ENCODE measurements at regions not wholly inside any gene's neighbourhood (a gene's known extent, or its start where the extent isn't known, plus 50 kb on each side); places are given as distances from the start of the nearest gene placed in this dataset.

DNA sequence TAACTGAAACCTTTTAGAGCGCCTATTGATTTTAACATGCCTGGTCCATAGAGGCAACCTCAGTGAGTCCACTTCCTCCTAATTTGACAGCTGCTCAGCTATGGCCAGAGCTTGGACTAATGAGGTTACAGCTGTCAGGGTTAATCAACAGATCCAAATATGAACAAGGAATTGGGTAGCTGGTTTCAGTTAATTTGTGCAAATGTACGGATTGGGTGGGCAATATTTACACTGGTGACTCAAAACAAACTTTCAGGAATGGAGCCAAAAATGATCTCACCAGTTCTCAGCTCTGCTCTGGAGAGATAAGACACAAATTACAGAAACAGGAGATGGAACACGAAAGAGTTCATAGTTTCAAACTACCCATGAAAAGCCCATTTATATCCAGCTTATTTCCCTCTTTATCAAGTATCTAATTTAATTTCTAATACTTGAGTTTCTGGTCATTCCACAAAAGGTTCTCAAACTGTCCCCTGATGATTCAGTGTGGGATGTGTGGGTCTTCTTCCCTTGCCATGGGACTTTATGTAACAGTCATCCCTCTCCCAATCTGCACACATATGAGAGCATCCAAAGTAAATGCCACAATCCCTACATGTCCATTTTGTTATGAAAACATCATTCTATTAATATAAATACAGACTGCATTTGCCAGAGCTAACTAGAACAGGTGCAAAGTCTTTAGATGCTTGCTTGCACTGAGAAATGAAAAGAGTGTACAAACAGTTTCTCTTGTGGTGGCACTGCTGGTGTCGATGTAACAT lies 149.9 kb downstream of the RPS12 start:
- Mint-ChIP-seq H3K27me3 (ENCODE audit: insufficient read depth, unreplicated experiment) (peaks cover 64% of the 10 kb centered on the region), H3K4me3 (ENCODE audit: unreplicated experiment) (no peak overlapping the region), H3K4me1 (ENCODE audit: insufficient read depth, unreplicated experiment) (peaks cover 10% of the 10 kb centered on the region), H3K9me3 (ENCODE audit: unreplicated experiment) (no peaks in the 10 kb centered on the region), H3K27ac (ENCODE audit: low read depth, unreplicated experiment) (no peak overlapping the region), H3K36me3 (ENCODE audit: insufficient read depth, unreplicated experiment) (no peaks in the 10 kb centered on the region)
- BruUV-seq (replicated peaks): no TSS peak
- CTCF ChIA-PET: interaction anchor here (0.6 to 2.7 kb wide), 9 partner anchors 9 to 588 kb away, joined by 3 to 17 read pairs (median 3); partner anchors contain the start of gene SLC18B1
- DNase-seq (ENCODE audit: unreplicated experiment): no peak
- intact Hi-C loops (cut with micrococcal nuclease): loop anchor here (5.0 to 10.0 kb wide), 2 partner anchors 221 to 958 kb away; no protein-coding TSS in a partner anchor
- TF ChIP-seq, protein P1, sequence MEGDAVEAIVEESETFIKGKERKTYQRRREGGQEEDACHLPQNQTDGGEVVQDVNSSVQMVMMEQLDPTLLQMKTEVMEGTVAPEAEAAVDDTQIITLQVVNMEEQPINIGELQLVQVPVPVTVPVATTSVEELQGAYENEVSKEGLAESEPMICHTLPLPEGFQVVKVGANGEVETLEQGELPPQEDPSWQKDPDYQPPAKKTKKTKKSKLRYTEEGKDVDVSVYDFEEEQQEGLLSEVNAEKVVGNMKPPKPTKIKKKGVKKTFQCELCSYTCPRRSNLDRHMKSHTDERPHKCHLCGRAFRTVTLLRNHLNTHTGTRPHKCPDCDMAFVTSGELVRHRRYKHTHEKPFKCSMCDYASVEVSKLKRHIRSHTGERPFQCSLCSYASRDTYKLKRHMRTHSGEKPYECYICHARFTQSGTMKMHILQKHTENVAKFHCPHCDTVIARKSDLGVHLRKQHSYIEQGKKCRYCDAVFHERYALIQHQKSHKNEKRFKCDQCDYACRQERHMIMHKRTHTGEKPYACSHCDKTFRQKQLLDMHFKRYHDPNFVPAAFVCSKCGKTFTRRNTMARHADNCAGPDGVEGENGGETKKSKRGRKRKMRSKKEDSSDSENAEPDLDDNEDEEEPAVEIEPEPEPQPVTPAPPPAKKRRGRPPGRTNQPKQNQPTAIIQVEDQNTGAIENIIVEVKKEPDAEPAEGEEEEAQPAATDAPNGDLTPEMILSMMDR (IDR thresholded peaks at IDR 0.05; ENCODE audit: unreplicated experiment): no peak
- POLR2A ChIA-PET: no interaction called here

DNA sequence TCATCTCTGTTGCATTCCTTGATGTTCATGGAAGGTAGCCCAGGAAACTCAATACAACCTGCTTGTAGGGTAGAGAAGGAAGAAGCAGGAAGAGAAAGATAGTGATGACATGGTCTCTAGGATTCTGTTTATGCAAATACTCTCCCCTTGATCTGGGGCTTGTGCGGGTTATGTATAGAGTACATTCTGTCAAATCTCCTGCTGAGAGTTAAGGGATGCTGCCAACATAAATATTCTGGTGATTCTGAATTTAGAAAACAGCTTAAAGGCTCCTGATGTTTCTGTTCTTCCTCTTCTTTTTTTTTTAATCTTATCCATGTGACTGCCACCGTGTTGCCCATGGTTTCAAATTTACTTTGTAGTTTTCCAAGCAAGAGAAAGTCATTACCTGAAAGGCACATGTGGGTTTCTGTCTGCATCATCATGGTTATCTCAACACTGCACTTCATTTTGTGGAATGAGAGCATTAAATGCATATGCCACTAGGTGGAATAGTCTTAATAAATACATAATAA lies 150.6 kb downstream of the RPS12 start:
- ChIA-PET POLR2A (no interaction called here), CTCF (interaction anchor here (0.6 to 2.7 kb wide), 5 partner anchors 14 to 549 kb away, joined by 3 to 17 read pairs (median 3); partner anchors contain the start of gene SLC18B1)
- no peaks in the 10 kb centered on the region for H3K9me3 Mint-ChIP-seq (ENCODE audit: unreplicated experiment)
- TF ChIP-seq, protein P1 (IDR thresholded peaks at IDR 0.05; ENCODE audit: unreplicated experiment): no peak
- intact Hi-C loops (cut with micrococcal nuclease): loop anchor here (5.0 to 10.0 kb wide), 2 partner anchors 220 to 957 kb away; no protein-coding TSS in a partner anchor
- no TSS peak for BruUV-seq (replicated peaks)
- no peak for DNase-seq (ENCODE audit: unreplicated experiment)
- H3K27ac Mint-ChIP-seq (ENCODE audit: low read depth, unreplicated experiment): no peak overlapping the region
- H3K4me1 Mint-ChIP-seq (ENCODE audit: insufficient read depth, unreplicated experiment): peaks cover 10% of the 10 kb centered on the region
- no peaks in the 10 kb centered on the region for H3K36me3 Mint-ChIP-seq (ENCODE audit: insufficient read depth, unreplicated experiment)
- H3K4me3 Mint-ChIP-seq (ENCODE audit: unreplicated experiment): no peak overlapping the region
- peaks cover 64% of the 10 kb centered on the region for H3K27me3 Mint-ChIP-seq (ENCODE audit: insufficient read depth, unreplicated experiment)

DNA sequence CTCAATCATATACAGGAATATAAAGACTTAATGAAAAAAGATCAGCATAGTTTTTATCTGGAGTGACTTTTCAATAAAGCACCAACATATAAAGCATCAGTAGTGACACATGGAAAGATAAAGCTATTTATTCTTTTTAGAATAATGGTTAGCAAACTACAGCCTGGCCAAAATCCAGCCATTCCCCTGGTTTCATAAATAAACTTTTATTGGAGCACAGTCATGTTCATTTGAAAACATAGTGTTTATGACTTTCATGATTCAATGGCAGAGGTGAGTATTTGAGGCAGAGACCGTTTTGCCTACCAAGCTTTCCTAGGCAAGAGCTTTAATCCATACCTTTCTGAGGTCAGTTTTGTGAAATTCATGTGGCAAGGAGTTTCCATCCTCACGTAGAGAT lies 153.5 kb downstream of the RPS12 start:
- Mint-ChIP-seq H3K4me1 (ENCODE audit: insufficient read depth, unreplicated experiment) (no peaks in the 10 kb centered on the region), H3K27ac (ENCODE audit: low read depth, unreplicated experiment) (no peak overlapping the region), H3K4me3 (ENCODE audit: unreplicated experiment) (no peak overlapping the region), H3K9me3 (ENCODE audit: unreplicated experiment) (no peaks in the 10 kb centered on the region), H3K36me3 (ENCODE audit: insufficient read depth, unreplicated experiment) (no peaks in the 10 kb centered on the region), H3K27me3 (ENCODE audit: insufficient read depth, unreplicated experiment) (peaks cover 62% of the 10 kb centered on the region)
- TF ChIP-seq, protein P1 (IDR thresholded peaks at IDR 0.05; ENCODE audit: unreplicated experiment): no peak
- no peak for DNase-seq (ENCODE audit: unreplicated experiment)
- CTCF ChIA-PET: interaction anchor here (0.8 kb wide), 1 partner anchor 138 kb away, joined by 3 read pairs; no protein-coding TSS in a partner anchor
- POLR2A ChIA-PET: no interaction called here
- intact Hi-C loops (cut with micrococcal nuclease): loop anchor here (10.0 kb wide), 1 partner anchor 217 kb away; no protein-coding TSS in a partner anchor
- BruUV-seq (replicated peaks): no TSS peak

DNA sequence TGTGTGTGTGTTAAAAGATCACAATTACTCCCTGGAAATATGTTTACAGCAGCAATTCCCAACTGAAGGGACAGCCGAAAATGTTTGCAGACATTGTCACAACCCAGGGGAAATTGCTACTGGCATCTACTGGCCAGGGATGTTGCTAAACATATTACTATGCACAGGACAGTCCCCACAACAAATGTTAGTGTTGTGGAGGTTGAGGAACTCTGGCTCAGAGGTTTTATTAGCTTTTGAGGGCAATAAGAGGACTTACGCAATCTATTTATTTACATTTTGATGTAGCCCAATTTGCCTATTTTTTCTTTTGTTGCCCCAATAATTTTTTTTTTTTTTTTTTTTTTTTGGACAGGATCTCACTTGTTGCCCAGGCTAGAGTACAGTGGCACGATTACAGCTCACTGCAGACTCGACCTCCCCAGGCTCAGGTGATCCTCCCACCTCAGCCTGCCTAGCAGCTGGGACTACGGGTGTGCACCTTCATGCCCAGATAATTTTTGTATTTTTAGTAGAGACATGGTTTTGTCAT lies 154.1 kb downstream of the RPS12 start:
- Mint-ChIP-seq H3K27me3 (ENCODE audit: insufficient read depth, unreplicated experiment) (peaks cover 62% of the 10 kb centered on the region), H3K9me3 (ENCODE audit: unreplicated experiment) (no peaks in the 10 kb centered on the region), H3K36me3 (ENCODE audit: insufficient read depth, unreplicated experiment) (no peaks in the 10 kb centered on the region), H3K27ac (ENCODE audit: low read depth, unreplicated experiment) (no peak overlapping the region), H3K4me3 (ENCODE audit: unreplicated experiment) (no peak overlapping the region), H3K4me1 (ENCODE audit: insufficient read depth, unreplicated experiment) (no peaks in the 10 kb centered on the region)
- no peak for DNase-seq (ENCODE audit: unreplicated experiment)
- POLR2A ChIA-PET: interaction anchor here (0.6 kb wide), 1 partner anchor 104 kb away, joined by 3 read pairs; no protein-coding TSS in a partner anchor
- intact Hi-C loops (cut with micrococcal nuclease): loop anchor here (10.0 kb wide), 1 partner anchor 216 kb away; no protein-coding TSS in a partner anchor
- CTCF ChIA-PET: interaction anchor here (0.7 to 0.8 kb wide), 2 partner anchors 139 to 346 kb away, joined by 3 read pairs; no protein-coding TSS in a partner anchor
- TF ChIP-seq, protein P1 (IDR thresholded peaks at IDR 0.05; ENCODE audit: unreplicated experiment): no peak
- BruUV-seq (replicated peaks): no TSS peak

Measured in MCF 10A (cell line).